ENCODE measurements at regions not wholly inside any gene's neighbourhood (a gene's known extent, or its start where the extent isn't known, plus 50 kb on each side); places are given as distances from the start of the nearest gene placed in this dataset.
A peak's percentile ranks its signal among the peaks of the same experiment; 100 is the strongest.

DNA sequence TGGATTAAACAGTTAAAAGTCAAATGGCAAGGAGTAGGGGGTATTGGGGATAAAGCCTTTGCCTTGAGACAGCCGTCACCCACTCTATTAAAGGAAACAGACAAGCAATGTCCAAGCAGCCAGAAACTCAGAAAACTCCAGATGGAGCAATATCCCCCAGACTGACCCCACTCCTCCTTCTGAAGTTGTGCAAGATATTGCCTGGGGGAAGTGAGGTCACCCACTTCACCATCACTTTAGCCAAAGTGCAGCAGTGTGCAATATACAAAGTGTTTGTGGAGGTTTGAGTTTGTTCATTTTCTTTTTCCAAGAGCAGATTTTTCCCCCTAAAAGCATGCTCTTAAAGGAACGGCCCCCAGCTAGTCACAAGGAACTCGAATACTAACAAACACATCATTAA is 125.1 kb downstream of the ETS2 start:
- intact Hi-C loops (cut with DNase I), result no loop called here

DNA sequence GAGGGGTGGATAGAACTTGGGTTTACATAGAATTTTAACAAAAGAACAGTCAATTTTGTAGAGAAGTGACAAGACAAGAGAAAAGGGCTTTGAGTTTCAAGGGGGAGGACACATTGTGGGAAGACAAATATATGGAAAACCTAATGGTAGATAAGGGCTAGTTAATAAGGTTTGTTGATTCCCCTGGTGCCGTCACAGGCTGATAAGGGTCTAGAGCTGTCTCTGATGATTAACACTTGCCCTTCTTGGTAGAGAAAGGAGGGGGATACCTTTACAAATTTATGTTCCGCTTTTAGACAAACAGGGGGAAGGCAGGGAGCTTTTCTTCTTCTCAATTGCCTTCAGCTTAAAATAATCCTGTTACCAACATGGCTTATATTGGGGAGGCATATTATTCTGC is 124.3 kb downstream of the ETS2 start:
- DNase-seq (ENCODE audit: low spot score), result no peak
- intact Hi-C loops (cut with DNase I), result no loop called here

More for the DNA sequence above, 125.1 kb downstream of the ETS2 start:
- no peak for DNase-seq (ENCODE audit: low spot score)

DNA sequence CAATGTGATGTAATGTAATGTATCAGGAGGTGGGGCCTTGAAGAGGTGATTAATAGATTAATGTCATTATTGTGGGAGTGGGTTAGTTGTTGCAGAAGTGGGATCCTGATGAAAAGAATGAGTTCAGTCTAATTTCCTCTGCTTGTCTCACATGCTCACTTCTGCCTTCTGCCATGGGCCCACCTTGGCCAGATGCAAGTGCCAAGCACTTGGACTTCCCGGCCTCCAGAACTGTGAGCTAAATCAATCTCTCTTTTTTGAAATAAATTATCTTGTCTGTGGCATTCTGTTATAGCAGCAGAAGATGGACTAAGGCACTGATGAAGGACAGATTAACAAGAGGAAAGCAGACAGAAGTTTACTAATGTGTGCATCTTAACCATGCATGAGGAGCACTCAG is 123.9 kb downstream of the ETS2 start:
- intact Hi-C loops (cut with DNase I), result loop anchor here (5.0 kb wide), 1 partner anchor 58 kb away; no protein-coding TSS in a partner anchor
- no peak for DNase-seq (ENCODE audit: low spot score)

DNA sequence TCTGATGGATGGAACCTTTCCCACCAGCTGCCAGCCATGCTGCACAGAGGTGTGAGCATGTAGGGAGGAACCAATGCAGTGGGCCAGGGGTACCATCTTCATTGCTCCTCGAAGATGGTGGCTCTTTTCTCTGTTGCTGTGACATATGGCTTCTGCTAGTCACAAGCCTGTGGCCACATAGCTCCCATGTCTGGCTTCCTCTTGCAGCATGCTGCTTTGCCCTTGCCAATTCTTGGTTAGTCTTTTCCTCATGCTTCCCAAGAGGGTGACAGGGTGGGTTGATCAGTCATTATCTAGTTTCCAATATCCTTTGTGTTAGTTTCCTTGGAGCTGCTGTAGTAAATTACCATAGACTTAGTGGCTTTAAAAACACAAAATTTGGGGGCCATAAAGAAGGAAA is 123.4 kb downstream of the ETS2 start:
- DNase-seq (ENCODE audit: low spot score), result no peak
- intact Hi-C loops (cut with DNase I), result loop anchor here (5.0 kb wide), 1 partner anchor 58 kb away; no protein-coding TSS in a partner anchor

DNA sequence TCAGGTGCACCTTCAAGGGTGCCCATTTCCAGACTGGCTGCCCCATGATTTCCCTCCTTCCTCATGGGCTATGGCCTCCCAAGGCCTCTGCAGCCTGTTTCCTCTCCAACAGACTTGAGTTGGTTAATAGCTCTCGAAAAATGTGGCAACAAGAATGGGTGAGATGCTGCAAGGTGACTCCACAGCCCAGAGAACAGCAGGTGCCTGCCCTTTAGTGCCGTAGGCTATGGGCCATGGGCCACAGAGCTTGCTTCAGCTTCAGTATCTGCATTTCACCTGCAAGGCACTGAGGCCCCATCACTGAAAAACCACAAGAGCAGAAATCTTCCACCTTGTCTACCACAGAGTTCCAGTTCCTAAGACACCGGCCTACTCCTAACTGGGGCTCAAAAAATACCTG is 122.0 kb downstream of the ETS2 start:
- no peak for DNase-seq (ENCODE audit: low spot score)
- intact Hi-C loops (cut with DNase I), result loop anchor here (5.0 kb wide), 1 partner anchor 60 kb away; no protein-coding TSS in a partner anchor

DNA sequence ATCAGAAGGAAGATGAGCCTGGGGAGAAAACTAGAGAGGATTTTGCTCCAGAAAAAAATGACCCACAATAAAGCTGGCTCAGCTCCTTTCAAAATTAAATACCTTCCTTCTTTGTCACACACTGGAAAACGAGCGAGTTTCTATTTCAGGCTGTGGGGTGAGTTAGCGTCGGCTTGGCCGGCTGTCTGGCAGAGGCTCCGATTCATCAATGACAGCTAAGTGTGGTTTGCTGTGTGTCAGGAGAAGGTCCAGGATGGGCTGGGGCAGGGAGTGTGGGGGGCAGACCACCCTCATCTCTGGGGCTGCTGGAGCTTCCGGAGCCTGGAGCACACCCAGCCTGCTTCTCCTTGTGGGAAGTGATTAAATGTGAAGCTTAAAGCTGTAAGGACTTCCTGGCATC is 120.2 kb downstream of the ETS2 start:
- DNase-seq (ENCODE audit: low spot score), result peak; percentile 87
- intact Hi-C loops (cut with DNase I), result loop anchor here (5.0 kb wide), 1 partner anchor 61 kb away; no protein-coding TSS in a partner anchor

DNA sequence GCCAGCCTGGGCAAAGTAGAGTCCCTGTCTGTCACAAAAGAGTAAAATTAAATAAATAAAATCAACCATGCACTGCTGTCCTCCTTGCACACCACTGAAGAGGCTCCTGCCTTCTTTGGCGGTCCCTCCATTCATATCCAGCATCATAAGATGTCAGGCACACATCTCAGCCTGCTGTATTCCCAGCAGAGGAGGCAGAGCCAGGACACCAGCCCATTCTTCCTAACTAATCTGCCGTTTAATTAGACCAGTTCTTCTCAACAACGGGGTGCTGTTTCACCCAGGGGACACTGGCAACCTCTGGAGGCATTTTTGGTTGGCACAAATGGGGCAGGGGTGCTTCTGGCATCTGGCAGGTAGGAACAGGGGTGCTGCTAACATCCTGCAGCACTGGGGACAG is 119.7 kb downstream of the ETS2 start:
- DNase-seq (ENCODE audit: low spot score), result no peak
- intact Hi-C loops (cut with DNase I), result loop anchor here (5.0 kb wide), 1 partner anchor 62 kb away; no protein-coding TSS in a partner anchor

DNA sequence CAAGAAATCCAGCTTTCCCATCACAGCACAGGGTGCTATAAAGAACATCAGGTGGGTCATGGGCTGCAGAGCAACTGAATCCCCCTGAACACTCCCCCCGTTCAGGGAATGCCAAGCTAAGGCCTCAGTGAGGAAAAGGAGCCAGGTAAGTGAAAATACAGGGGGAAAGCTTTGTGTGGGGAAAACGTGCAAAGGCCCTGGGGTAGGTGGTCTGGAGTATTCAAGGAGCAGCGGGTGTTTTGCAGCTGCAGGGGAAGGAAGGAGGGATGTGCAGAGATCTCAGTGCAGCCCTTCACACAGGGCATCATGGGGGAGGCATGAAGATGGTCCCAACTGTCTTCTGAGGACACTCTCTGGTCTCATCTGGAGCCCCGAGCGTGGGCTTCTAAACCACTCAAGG is 119.2 kb downstream of the ETS2 start:
- intact Hi-C loops (cut with DNase I), result loop anchor here (5.0 kb wide), 1 partner anchor 62 kb away; no protein-coding TSS in a partner anchor

DNA sequence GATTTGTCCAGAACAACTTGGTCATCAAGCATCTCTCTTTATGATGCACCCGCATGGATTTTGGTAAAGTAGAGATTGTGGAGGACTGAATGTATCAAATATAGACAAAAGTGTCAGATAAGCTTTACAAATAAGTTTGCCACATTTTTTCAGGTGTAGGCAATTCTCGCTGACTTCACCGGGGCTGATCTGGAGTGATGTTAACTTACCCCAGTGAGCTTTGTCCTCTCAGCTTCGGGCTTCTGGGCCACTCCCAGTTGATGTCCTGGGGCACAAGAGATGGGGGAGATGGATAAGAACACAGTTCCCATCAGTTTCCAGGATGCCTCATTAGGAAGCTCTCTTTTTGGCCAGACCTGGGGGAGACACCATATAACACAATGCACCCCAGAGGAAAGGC is 117.7 kb downstream of the ETS2 start:
- no peak for DNase-seq (ENCODE audit: low spot score)
- intact Hi-C loops (cut with DNase I), result no loop called here

More for the DNA sequence above, 119.2 kb downstream of the ETS2 start:
- no peak for DNase-seq (ENCODE audit: low spot score)

DNA sequence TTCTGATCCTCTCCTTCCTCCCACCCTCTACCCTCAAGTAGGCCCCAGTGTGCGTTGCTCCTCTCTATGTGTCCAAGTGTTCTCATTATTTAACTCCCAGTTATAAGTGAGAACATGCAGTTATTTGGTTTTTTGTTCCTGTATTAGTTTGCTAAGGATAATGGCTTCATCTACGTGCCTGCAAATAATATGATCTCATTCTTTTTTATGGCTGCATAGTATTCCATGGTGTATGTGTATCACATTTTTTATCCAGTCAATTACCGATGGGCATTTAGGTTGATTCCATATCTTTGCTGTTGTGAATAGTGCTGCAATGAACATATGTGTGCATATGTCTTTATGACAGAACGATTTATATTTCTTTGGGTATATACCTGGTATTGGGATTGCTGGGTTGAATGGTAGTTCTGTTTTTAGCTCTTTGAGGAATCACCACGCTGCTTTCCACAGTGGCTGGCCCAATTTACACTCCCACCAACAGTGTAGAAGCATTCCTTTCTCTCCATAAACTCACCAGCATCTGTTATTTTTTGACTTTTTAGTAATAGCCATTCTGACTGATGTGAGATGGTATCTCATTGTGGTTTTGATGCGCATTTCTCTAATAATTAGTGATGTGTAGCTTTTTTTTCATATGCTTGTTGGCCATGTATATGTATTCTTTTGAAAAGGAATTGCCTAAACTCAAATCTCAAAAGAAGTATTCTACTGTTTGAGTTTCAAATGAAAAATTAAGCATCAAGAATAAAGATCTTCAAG is 116.9 kb downstream of the ETS2 start:
- intact Hi-C loops (cut with DNase I), result no loop called here
- no peak for DNase-seq (ENCODE audit: low spot score)

DNA sequence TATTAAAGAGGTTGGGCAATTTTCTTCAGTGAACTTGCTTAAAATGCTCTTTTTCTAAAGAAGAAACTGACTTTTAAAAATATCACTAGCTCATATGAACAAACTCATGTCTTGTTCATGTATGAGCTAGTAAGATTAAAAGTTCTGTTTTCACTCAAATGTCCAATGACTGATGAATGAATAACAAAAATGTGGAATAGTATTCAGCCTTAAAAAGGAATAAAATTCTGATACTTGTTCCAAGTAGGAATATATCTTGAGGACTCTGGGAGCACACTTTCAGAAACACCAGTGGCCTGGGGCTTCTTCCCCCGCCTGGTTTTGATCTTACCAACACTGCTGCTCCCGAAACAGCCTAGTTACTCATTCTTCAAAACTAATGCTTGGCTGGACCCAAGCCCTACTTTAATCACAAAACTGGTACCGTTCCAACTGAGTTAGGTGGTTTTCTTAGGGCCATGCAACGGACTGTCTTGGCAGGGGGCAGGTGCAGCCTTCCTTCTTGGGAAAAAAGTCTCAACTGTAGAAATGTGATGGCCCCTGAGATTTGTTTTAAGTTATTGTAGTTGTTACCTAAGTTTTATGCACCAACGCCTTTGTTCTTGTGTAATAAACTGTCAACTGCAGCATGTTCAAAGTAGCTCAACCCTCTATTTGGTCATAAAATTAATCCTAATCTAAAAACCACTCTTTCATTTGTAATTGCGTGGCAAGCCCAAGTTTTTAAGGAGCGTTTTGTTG is 116.0 kb downstream of the ETS2 start:
- intact Hi-C loops (cut with DNase I), result no loop called here
- no peak for DNase-seq (ENCODE audit: low spot score)

DNA sequence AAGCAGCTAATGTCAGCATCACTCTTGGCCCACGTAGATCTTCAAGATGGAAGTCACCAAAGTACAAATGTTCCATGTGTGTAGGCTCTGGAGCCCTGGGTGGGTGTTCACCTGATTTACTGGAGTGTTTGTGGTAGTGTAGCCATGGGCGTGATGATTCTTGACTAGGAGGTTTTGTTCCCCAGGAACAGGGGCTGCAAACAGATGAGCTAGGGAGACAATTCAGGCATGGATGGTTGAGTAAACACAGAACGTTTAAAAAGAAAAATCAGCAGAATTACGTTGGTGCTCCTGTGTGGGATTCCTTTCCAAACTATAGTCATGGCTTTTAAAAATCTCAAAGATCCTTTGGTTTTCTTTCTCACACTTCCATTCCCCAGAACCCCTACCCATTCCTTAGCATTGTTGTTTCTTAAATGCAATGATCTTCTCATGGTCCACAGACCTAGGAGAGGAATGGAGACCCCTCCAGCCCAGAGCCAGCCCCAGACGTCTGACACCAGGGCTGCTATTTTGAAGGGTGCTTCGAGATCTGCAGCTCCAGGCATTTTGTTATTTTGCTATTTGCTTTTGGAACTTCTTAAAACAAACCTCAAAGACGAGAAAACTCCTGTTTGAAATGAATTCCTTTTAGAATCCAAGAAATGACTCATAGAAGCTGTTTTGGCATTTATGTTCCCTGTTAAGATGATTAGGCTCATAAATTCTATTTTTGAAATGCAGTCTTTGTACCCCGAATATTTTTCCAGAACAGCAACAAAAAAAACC is 115.1 kb downstream of the ETS2 start:
- DNase-seq (ENCODE audit: low spot score), result no peak
- intact Hi-C loops (cut with DNase I), result no loop called here

DNA sequence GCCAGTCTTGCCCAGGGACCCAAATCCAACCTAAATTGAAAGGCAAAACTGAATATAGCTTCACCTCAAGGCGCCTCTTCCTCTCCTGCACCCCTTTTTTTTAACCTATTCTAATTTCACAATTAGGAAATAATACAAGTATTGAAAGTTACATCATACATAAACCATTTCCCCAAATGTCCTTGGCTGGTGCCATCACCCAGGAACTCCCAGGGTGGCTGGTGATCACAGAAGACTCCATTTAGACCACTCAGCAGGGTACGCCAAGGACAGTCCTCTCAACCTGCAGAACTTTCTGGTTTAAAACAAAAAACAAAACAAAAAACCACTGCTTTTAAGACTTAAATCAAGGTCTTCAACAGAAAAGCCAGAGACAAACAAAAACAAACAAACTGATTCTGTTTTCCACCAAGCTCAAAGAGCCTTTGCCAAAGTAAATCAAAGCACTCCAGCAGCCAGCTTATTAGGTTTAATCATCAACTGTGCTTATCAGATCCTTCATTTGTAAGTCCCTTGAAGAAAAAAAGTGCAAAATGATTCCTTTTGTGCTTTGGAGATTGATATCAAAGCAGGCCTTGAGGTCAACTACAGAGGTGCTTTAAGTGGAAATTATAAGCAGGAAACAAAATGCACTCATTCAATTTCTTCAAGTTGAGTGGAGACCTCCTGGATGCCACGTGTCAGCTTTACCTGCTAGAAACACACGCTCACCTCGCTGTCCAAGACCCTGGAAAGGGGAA is 113.0 kb downstream of the ETS2 start:
- DNase-seq (ENCODE audit: low spot score), result no peak
- intact Hi-C loops (cut with DNase I), result no loop called here

DNA sequence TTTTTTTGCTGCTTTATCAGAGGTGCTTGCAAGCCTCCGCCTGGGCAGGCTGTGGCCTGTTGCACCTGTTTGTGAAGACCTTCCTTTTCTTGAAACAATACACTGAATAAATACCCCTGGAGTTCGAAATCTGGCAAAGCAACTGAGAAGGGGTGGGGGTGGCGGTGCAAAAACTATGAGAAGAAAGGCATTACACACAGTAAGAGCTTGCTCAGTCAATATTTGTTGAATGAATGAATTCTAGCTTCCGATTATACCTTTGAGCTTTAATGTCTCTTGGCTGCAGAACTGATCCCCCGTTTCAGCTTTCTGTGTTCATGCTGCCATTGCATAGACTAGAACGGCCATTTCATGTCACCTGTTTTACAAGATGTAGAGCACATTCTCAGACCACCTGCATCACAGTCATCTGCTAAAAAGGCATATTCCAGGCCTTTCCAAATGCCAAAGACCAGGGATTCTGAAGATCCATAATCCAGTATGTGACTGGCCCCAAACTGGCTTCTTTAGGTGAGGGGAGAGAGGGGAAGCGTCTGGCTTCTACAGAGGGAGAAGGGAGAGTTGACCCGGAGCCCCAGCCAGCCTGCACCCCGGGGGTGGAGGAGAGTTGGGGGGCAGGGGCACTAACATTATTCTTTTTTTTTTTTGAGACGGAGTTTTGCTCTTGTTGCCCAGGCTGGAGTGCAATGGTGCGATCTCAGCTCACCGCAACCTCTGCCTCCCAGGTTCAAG is 111.5 kb downstream of the ETS2 start:
- DNase-seq (ENCODE audit: low spot score), result no peak
- intact Hi-C loops (cut with DNase I), result no loop called here

DNA sequence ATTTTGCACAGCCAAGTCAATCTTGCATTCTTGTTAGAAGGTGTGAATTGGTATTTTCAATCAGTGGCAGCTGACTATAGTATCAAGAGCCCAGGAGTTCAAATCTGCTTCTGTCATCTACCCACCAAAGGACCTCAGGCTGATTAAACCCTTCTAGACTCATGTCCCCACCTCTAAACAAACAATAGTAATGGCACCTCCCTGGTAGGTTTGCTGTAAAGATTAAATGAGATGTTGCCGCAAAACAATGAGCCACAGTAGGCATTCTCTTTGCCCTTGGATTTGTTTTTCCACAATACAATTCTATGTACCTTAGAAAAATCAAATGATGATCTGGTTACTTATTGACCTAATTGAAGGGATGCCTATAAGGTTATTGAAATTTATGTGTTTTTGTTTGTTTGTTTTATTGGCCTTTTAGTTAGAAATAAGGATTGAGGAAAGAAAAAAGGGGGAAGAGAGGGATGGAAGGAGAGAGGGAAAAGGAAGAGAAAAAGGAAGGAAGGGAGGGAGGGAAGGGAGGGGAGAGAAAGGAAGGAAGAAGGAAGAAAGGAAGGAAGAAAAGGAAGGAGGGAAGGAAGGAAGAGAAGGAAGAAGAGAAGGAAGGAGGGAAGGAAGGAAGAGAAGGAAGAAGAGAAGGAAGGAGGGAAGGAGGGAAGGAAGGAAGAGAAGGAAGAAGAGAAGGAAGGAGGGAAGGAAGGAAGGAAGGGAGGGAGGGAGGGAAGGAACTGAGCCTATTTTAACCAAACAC is 110.7 kb downstream of the ETS2 start:
- intact Hi-C loops (cut with DNase I), result no loop called here
- DNase-seq (ENCODE audit: low spot score), result no peak

DNA sequence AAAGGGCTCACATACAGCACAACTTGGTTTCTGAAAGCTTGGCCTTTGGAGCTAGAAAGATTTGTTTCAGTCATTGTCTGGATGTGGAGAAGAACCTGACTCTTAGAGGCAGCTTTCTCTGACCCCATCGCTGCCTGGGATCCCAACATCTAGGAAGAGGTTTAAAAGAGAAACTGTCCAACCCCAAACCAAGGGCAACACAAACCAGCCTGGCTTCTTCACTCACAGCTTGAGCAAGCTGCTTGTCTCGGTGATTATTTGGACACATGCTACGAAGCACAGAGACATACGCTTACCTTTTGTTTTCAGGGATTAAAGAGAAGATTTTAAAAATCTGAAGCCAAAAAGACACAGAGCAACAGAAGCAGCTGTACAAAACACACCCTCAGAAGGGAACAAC is 109.8 kb downstream of the ETS2 start:
- intact Hi-C loops (cut with DNase I), result no loop called here
- no peak for DNase-seq (ENCODE audit: low spot score)

DNA sequence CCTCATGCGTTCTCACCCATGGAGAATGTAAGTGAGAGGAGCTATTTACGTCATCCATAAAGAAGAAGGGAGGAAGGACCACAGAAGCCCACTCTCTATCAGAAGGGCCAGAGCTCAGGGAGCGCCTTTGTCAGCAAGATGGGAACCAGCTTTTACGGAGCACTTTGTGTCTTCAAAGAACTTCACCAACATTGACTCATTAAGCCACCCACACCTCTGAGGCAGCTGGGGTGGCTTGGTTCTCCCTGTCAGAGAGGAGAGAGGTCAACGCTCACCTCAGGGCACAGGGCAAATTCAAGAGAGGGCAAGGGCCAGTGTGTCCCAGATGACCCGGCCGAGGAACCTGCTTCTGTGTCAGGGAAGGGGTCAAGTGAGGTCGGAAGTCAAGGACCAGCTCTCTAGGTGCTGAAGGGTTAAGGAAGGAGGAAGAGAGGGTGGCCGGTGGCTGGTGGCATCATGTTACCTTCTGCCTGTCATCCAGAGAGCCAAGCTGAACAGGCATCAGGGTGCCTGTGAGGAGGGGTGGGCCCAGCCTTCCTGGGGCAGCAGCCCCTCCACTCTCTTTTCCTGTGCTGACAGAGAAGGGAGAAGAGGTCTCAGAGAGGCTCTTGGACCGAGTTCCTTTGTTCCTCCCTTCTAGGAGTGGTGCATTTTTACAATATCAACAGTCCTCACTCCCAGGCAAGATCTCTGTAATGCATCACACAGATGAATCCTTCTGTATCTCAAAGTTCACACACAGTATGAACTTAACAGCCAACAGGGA is 109.0 kb downstream of the ETS2 start:
- intact Hi-C loops (cut with DNase I), result loop anchor here (5.0 kb wide), 1 partner anchor 173 kb away; no protein-coding TSS in a partner anchor
- DNase-seq (ENCODE audit: low spot score), result no peak

Data from cardiac septum (tissue), 1 donor.